ENCODE measurements at regions not wholly inside any gene's neighbourhood (a gene's known extent, or its start where the extent isn't known, plus 50 kb on each side); places are given as distances from the start of the nearest gene placed in this dataset.

DNA sequence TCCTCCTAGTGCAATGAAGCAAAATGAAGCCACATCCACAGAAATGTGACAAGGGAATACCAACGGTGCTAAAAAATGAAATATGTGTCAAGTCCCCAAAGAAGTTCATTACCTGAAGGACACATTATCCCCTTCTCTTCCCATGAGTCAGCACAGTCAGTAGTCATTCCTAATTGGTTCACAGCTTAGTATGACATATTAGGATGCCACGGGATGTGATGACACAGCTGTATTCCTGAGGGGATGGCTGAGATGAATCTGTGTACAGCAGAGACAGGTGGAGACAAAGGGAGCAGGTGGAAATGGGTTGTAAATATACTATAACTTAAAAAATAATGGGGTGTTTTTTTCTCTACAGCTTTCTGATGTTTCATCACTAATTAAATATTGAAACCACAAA is 273.4 kb downstream of the ARRDC4 start:
- TF ChIP-seq, protein P1, sequence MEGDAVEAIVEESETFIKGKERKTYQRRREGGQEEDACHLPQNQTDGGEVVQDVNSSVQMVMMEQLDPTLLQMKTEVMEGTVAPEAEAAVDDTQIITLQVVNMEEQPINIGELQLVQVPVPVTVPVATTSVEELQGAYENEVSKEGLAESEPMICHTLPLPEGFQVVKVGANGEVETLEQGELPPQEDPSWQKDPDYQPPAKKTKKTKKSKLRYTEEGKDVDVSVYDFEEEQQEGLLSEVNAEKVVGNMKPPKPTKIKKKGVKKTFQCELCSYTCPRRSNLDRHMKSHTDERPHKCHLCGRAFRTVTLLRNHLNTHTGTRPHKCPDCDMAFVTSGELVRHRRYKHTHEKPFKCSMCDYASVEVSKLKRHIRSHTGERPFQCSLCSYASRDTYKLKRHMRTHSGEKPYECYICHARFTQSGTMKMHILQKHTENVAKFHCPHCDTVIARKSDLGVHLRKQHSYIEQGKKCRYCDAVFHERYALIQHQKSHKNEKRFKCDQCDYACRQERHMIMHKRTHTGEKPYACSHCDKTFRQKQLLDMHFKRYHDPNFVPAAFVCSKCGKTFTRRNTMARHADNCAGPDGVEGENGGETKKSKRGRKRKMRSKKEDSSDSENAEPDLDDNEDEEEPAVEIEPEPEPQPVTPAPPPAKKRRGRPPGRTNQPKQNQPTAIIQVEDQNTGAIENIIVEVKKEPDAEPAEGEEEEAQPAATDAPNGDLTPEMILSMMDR (IDR thresholded peaks at IDR 0.05; ENCODE audit: insufficient read depth, low read depth, low read length): no peak
- no peak for TF ChIP-seq EZH2 (IDR thresholded peaks at IDR 0.05; ENCODE audit: insufficient read depth, low read length)
